H9 (cell line): ENCODE measurements at regions not wholly inside any gene's neighbourhood (a gene's known extent, or its start where the extent isn't known, plus 50 kb on each side); places are given as distances from the start of the nearest gene placed in this dataset.

Experiments used
- DNase-seq: peaks from one replicate; pipeline ENCODE4 v3.0.0-alpha.2; 2017
- H2AFZ ChIP-seq: one replicate; pipeline ENCODE4 v1.6.1; 2013; ENCODE audit warnings: mild to moderate bottlenecking, low read length, control low read depth, moderate library complexity
- H2AK5ac ChIP-seq: 2 replicates; pipeline ENCODE4 v1.6.1; 2013; ENCODE audit warnings: low read length, control low read depth, mixed read lengths; ENCODE audit not compliant: insufficient read length
- H2BK120ac ChIP-seq: one replicate; pipeline ENCODE4 v1.6.1; 2013; ENCODE audit warnings: low read depth, mild to moderate bottlenecking, low read length, control low read depth, inconsistent platforms; ENCODE audit not compliant: poor library complexity, severe bottlenecking
- H2BK12ac ChIP-seq: 2 replicates; pipeline ENCODE4 v1.6.1; 2013; ENCODE audit warnings: low read length, control low read depth, mixed read lengths, low read depth; ENCODE audit not compliant: insufficient read length
- H2BK15ac ChIP-seq: 2 replicates; pipeline ENCODE4 v1.6.1; 2013; ENCODE audit warnings: low read depth, low read length, control low read depth
- H2BK20ac ChIP-seq: one replicate; pipeline ENCODE4 v1.6.1; 2013; ENCODE audit warnings: low read depth, mild to moderate bottlenecking, low read length, control low read depth, inconsistent platforms; ENCODE audit not compliant: poor library complexity, severe bottlenecking
- H2BK5ac ChIP-seq: 2 replicates; pipeline ENCODE4 v1.6.1; 2013; ENCODE audit warnings: low read length, control low read depth, mixed read lengths; ENCODE audit not compliant: insufficient read length
- H3K14ac ChIP-seq: 2 replicates; pipeline ENCODE4 v1.6.1; 2013; ENCODE audit warnings: low read length, control low read depth; ENCODE audit not compliant: insufficient read depth
- H3K18ac ChIP-seq: 2 replicates; pipeline ENCODE4 v1.6.1; 2013; ENCODE audit warnings: low read depth, mild to moderate bottlenecking, mixed read lengths, low read length, control low read depth; ENCODE audit not compliant: insufficient read length
- H3K23ac ChIP-seq: 2 replicates; pipeline ENCODE4 v1.6.1; 2013; ENCODE audit warnings: low read length, control low read depth, mixed read lengths, low read depth; ENCODE audit not compliant: insufficient read length
- H3K23me2 ChIP-seq: 2 replicates; pipeline ENCODE4 v1.6.1; 2013; ENCODE audit warnings: low read depth, mild to moderate bottlenecking, mixed read lengths, low read length, control low read depth; ENCODE audit not compliant: insufficient read length, poor library complexity, severe bottlenecking
- H3K27ac ChIP-seq: 2 replicates; pipeline ENCODE4 v1.5.1; 2013; ENCODE audit warnings: low read length, control low read depth, mixed read lengths, low read depth; ENCODE audit not compliant: insufficient read length
- H3K27me3 ChIP-seq: 2 replicates; pipeline ENCODE4 v1.6.1; 2013; ENCODE audit warnings: low read length, control low read depth, inconsistent platforms; ENCODE audit not compliant: insufficient read depth
- H3K4ac ChIP-seq: 2 replicates; pipeline ENCODE4 v1.6.1; 2013; ENCODE audit warnings: low read depth, mild to moderate bottlenecking, control low read depth, inconsistent platforms, low read length, moderate library complexity
- H3K4me1 ChIP-seq: 2 replicates; pipeline ENCODE4 v1.6.1; 2013; ENCODE audit warnings: low read length, control low read depth, inconsistent platforms; ENCODE audit not compliant: insufficient read depth
- H3K4me2 ChIP-seq: 2 replicates; pipeline ENCODE4 v1.6.1; 2013; ENCODE audit warnings: low read length, control low read depth, mixed read lengths; ENCODE audit not compliant: insufficient read length, insufficient read depth
- H3K56ac ChIP-seq: 2 replicates; pipeline ENCODE4 v1.6.1; 2013; ENCODE audit warnings: low read depth, mild to moderate bottlenecking, mixed read lengths, low read length, control low read depth; ENCODE audit not compliant: insufficient read length
- H3K79me1 ChIP-seq: 2 replicates; pipeline ENCODE4 v1.6.1; 2013; ENCODE audit warnings: low read depth, mild to moderate bottlenecking, moderate library complexity, low read length, control low read depth, inconsistent platforms; ENCODE audit not compliant: insufficient read depth, poor library complexity, severe bottlenecking
- H3K79me2 ChIP-seq: 2 replicates; pipeline ENCODE4 v1.6.1; 2013; ENCODE audit warnings: low read length, control low read depth, inconsistent platforms; ENCODE audit not compliant: insufficient read depth
- H3K9ac ChIP-seq: 2 replicates; pipeline ENCODE4 v1.6.1; 2013; ENCODE audit warnings: low read length, control low read depth, mixed read lengths; ENCODE audit not compliant: insufficient read length; ENCODE audit errors: extremely low read depth
- H3K9me3 ChIP-seq: one replicate; pipeline ENCODE4 v1.6.1; 2013; ENCODE audit warnings: low read depth, low read length, inconsistent platforms; ENCODE audit not compliant: control insufficient read depth
- H3T11ph ChIP-seq: one replicate; pipeline ENCODE4 v1.6.1; 2013; ENCODE audit warnings: mild to moderate bottlenecking, low read length, control low read depth, inconsistent platforms
- H4K20me1 ChIP-seq: one replicate; pipeline ENCODE4 v1.6.1; 2013; ENCODE audit not compliant: control insufficient read depth, insufficient read length, insufficient read depth
- H4K5ac ChIP-seq: 2 replicates; pipeline ENCODE4 v1.6.1; 2013; ENCODE audit warnings: low read depth, mild to moderate bottlenecking, mixed read lengths, low read length, control low read depth; ENCODE audit not compliant: insufficient read length
- H4K8ac ChIP-seq: replicated peaks from 2 replicates; pipeline ENCODE4 v1.6.1; 2013; ENCODE audit warnings: low read length, control low read depth, mixed read lengths, low read depth; ENCODE audit not compliant: insufficient read length
- H4K91ac ChIP-seq: 2 replicates; pipeline ENCODE4 v1.6.1; 2013; ENCODE audit warnings: low read depth, mild to moderate bottlenecking, moderate library complexity, mixed read lengths, low read length, control low read depth; ENCODE audit not compliant: insufficient read length
- H3K27ac Mint-ChIP-seq, 3 experiments: 2 replicates in 2 of 3; 3 replicates in 1 of 3; pipeline ENCODE4 v1.8.0; 2020 to 2021; ENCODE audit warnings: mixed read lengths in 3 of 3, mild to moderate bottlenecking in 1 of 3, moderate library complexity in 1 of 3
- H3K27me3 Mint-ChIP-seq: 2 replicates; pipeline ENCODE4 v1.8.0; 2021; ENCODE audit warnings: low read depth, mild to moderate bottlenecking, moderate library complexity, mixed read lengths
- H3K36me3 Mint-ChIP-seq, 3 experiments: 2 replicates in 2 of 3; 3 replicates in 1 of 3; pipeline ENCODE4 v1.8.0; 2020 to 2021; ENCODE audit warnings: low read depth in 3 of 3, mixed read lengths in 3 of 3; ENCODE audit not compliant: insufficient read depth in 1 of 3
- H3K4me1 Mint-ChIP-seq, 2 experiments: 2 replicates each; pipeline ENCODE4 v1.8.0; 2020; ENCODE audit warnings: mixed read lengths in 2 of 2
- H3K4me3 Mint-ChIP-seq, 2 experiments: 2 replicates in 1 of 2; 3 replicates in 1 of 2; pipeline ENCODE4 v1.8.0; 2020 to 2021; ENCODE audit warnings: mild to moderate bottlenecking in 2 of 2, mixed read lengths in 2 of 2, moderate library complexity in 1 of 2
- H3K9me3 Mint-ChIP-seq, 2 experiments: 2 replicates in 1 of 2; 3 replicates in 1 of 2; pipeline ENCODE4 v1.8.0; 2020; ENCODE audit warnings: mild to moderate bottlenecking in 2 of 2, mixed read lengths in 2 of 2, moderate library complexity in 1 of 2
- CTCF ChIP-seq: fragments of 200-600 bp; sonication (generic); conservative IDR thresholded peaks from 3 replicates; pipeline ENCODE4 v1.8.0; 2021; ENCODE audit warnings: antibody characterized with exemption, mild to moderate bottlenecking
- WGBS: extraction: QIAGEN DNeasy Blood & Tissue Kit; methylation state at CpG from one replicate; pipeline ENCODE4 v1.1.7; 2013; ENCODE audit warnings: missing lambda C conversion rate, low lambda C conversion rate, mixed read lengths; ENCODE audit not compliant: insufficient read length; ENCODE audit errors: extremely low coverage; 5-methylcytosine and 5-hydroxymethylcytosine counted together

- WGBS: no CpG with 5 or more reads among the region's 41 CpGs
- no peak overlapping the region for H2BK5ac ChIP-seq
Observed at GRCh38 chr19:37306383-37306963, 64.4 kb upstream of the ZNF527 start.

More at GRCh38 chr19:37306383-37306963, 64.4 kb upstream of the ZNF527 start:
- Histone ChIP-seq H3K27ac (no peak overlapping the region), H4K91ac (no peak overlapping the region), H3K14ac (no peak overlapping the region), H3K4ac (no peak overlapping the region), H2BK15ac (no peak overlapping the region), H3K79me2 (no peaks in the 10 kb centered on the region), H3K79me1 (no peaks in the 10 kb centered on the region), H3K9ac (no peak overlapping the region), H3K4me2 (no peak overlapping the region), H4K8ac (no peak overlapping the region), H4K20me1 (no peaks in the 10 kb centered on the region), H3K56ac (no peak overlapping the region), H3K4me1 (no peaks in the 10 kb centered on the region), H2AK5ac (no peak overlapping the region), H2BK12ac (no peak overlapping the region), H3T11ph (no peak overlapping the region), H3K23me2 (peaks cover 7% of the 10 kb centered on the region), H2BK20ac (no peak overlapping the region), H3K23ac (no peak overlapping the region), H4K5ac (no peak overlapping the region), H2AFZ (no peak overlapping the region), H3K9me3 (peaks cover 14% of the 10 kb centered on the region), H3K27me3 (no peaks in the 10 kb centered on the region), H3K18ac (no peak overlapping the region), H2BK120ac (no peak overlapping the region)
- H3K27me3 Mint-ChIP-seq: peaks cover 3% of the 10 kb centered on the region; the same call in 1 of the 2 replicates
- peaks cover 0 to 3% of the 10 kb centered on the region in 2 experiments; a peak in 1 of 4 replicates for H3K4me1 Mint-ChIP-seq
- TF ChIP-seq CTCF: no peak
- H3K4me3 Mint-ChIP-seq: no peak overlapping the region
- no peak for DNase-seq
- H3K9me3 Mint-ChIP-seq: peaks cover 50 to 62% of the 10 kb centered on the region in 2 experiments
- H3K27ac Mint-ChIP-seq: no peak overlapping the region
- peaks cover 16 to 24% (median 21%) of the 10 kb centered on the region in 3 experiments; a peak in 6 of 7 replicates for H3K36me3 Mint-ChIP-seq
